ENCODE measurements at regions not wholly inside any gene's neighbourhood (a gene's known extent, or its start where the extent isn't known, plus 50 kb on each side); places are given as distances from the start of the nearest gene placed in this dataset.

- H4K20me1 ChIP-seq (replicated peaks; ENCODE audit: control insufficient read depth, extremely low read depth, insufficient read depth, low read length): no peaks in the 10 kb centered on the region
- intact Hi-C loops (cut with micrococcal nuclease) (no loop called here), dilution Hi-C loops (cut with MboI; ENCODE audit: extremely low pct_ligation_motif_present, low sequenced_read_pairs) (no loop called here)
- no peak overlapping the region for H2AFZ ChIP-seq (ENCODE audit: low read depth, low read length)
- H3K36me3 ChIP-seq (ENCODE audit: control insufficient read depth in 2 of 2, extremely low read depth in 1 of 2, insufficient read depth in 2 of 2, low read length in 2 of 2): no peaks in the 10 kb centered on the region
- no peak overlapping the region for H3K4me3 ChIP-seq (replicated peaks in 1 of 3; ENCODE audit: insufficient read depth in 1 of 3, low read depth in 1 of 3, low read length in 3 of 3)
- no peak overlapping the region for H3K27ac ChIP-seq (ENCODE audit: insufficient read depth, low read depth, low read length)
- H3K9me3 ChIP-seq (replicated peaks; ENCODE audit: control insufficient read depth, insufficient read depth, low read length): no peaks in the 10 kb centered on the region
- H3K4me2 ChIP-seq (ENCODE audit: insufficient read depth, low read length): no peak overlapping the region
- DNase-seq (ENCODE audit: low read depth, low spot score) (no peak), FAIRE-seq (no peak)
- H3K9me1 ChIP-seq (replicated peaks; ENCODE audit: control insufficient read depth, extremely low read depth, insufficient read depth, low read length): no peaks in the 10 kb centered on the region
- H3K4me1 ChIP-seq (ENCODE audit: control insufficient read depth, extremely low read depth, insufficient read depth, low read length): no peaks in the 10 kb centered on the region
- ChIA-PET CTCF (no interaction called here), POLR2A (no interaction called here)
- no peak for TF ChIP-seq MAX (IDR thresholded peaks at IDR 0.05; ENCODE audit: insufficient read depth, insufficient read length)
- no peak for TF ChIP-seq POLR2AphosphoS5 (IDR thresholded peaks at IDR 0.05; ENCODE audit: insufficient read depth, low read depth, low read length)
- no peak for TF ChIP-seq FOS (IDR thresholded peaks at IDR 0.05; ENCODE audit: borderline replicate concordance, insufficient read depth, low read length)
- no peak for TF ChIP-seq CTCF (IDR thresholded peaks at IDR 0.05; ENCODE audit: extremely low read depth in 1 of 2, insufficient read depth in 1 of 2, low read depth in 1 of 2, low read length in 2 of 2)
- TF ChIP-seq JUN (IDR thresholded peaks at IDR 0.05; ENCODE audit: borderline replicate concordance, insufficient read depth, insufficient read length, low read depth): no peak
- no peak for TF ChIP-seq POLR2A (IDR thresholded peaks at IDR 0.05; ENCODE audit: low read depth, low read length)
- no peaks in the 10 kb centered on the region for H3K79me2 ChIP-seq (ENCODE audit: control insufficient read depth, insufficient read depth, low read length)
- no TSS peak for BruUV-seq (replicated peaks)
- no peak overlapping the region for H3K9ac ChIP-seq (replicated peaks; ENCODE audit: extremely low read depth, insufficient read depth, low read length)
- no peaks in the 10 kb centered on the region for H3K27me3 ChIP-seq (ENCODE audit: control insufficient read depth in 2 of 2, insufficient read depth in 2 of 2, low read length in 2 of 2)
These were observed 270.2 kb upstream of the DAPK1 start for GRCh38 chr9:87227456-87227855.

GRCh38 chr9:87229108-87229507, 268.6 kb upstream of the DAPK1 start:
- intact Hi-C loops (cut with micrococcal nuclease): no loop called here
- TF ChIP-seq CTCF (IDR thresholded peaks at IDR 0.05; ENCODE audit: extremely low read depth in 1 of 2, insufficient read depth in 1 of 2, low read depth in 1 of 2, low read length in 2 of 2) (no peak), FOS (IDR thresholded peaks at IDR 0.05; ENCODE audit: borderline replicate concordance, insufficient read depth, low read length) (no peak), JUN (IDR thresholded peaks at IDR 0.05; ENCODE audit: borderline replicate concordance, insufficient read depth, insufficient read length, low read depth) (no peak), POLR2AphosphoS5 (IDR thresholded peaks at IDR 0.05; ENCODE audit: insufficient read depth, low read depth, low read length) (no peak), GATA2 (IDR thresholded peaks at IDR 0.05; ENCODE audit: insufficient read depth, insufficient read length, low read depth, low read length) (no peak), MYC (IDR thresholded peaks at IDR 0.05; ENCODE audit: low read depth, low read length) (no peak), POLR2A (IDR thresholded peaks at IDR 0.05; ENCODE audit: low read depth, low read length) (no peak), EZH2 (IDR thresholded peaks at IDR 0.05; ENCODE audit: borderline replicate concordance, low read depth, low read length, severe bottlenecking) (no peak), MAX (IDR thresholded peaks at IDR 0.05; ENCODE audit: insufficient read depth, insufficient read length) (no peak)
- no peak overlapping the region for H3K4me3 ChIP-seq (replicated peaks in 1 of 3; ENCODE audit: insufficient read depth in 1 of 3, low read depth in 1 of 3, low read length in 3 of 3)
- BruUV-seq (replicated peaks): no TSS peak
- H3K79me2 ChIP-seq (ENCODE audit: control insufficient read depth, insufficient read depth, low read length): no peaks in the 10 kb centered on the region
- H3K9me3 ChIP-seq (replicated peaks; ENCODE audit: control insufficient read depth, insufficient read depth, low read length): no peaks in the 10 kb centered on the region
- H3K27me3 ChIP-seq (ENCODE audit: control insufficient read depth in 2 of 2, insufficient read depth in 2 of 2, low read length in 2 of 2): no peaks in the 10 kb centered on the region
- DNase-seq (ENCODE audit: low read depth, low spot score) (no peak), FAIRE-seq (no peak)
- H3K4me2 ChIP-seq (ENCODE audit: insufficient read depth, low read length): no peak overlapping the region
- CTCF ChIA-PET: no interaction called here
- no peaks in the 10 kb centered on the region for H3K9me1 ChIP-seq (replicated peaks; ENCODE audit: control insufficient read depth, extremely low read depth, insufficient read depth, low read length)
- no peaks in the 10 kb centered on the region for H3K4me1 ChIP-seq (ENCODE audit: control insufficient read depth, extremely low read depth, insufficient read depth, low read length)
- H3K9ac ChIP-seq (replicated peaks; ENCODE audit: extremely low read depth, insufficient read depth, low read length): no peak overlapping the region
- H3K27ac ChIP-seq (ENCODE audit: insufficient read depth, low read depth, low read length): no peak overlapping the region
- POLR2A ChIA-PET: no interaction called here
- H4K20me1 ChIP-seq (replicated peaks; ENCODE audit: control insufficient read depth, extremely low read depth, insufficient read depth, low read length): no peaks in the 10 kb centered on the region
- H2AFZ ChIP-seq (ENCODE audit: low read depth, low read length): no peak overlapping the region
- H3K36me3 ChIP-seq (ENCODE audit: control insufficient read depth in 2 of 2, extremely low read depth in 1 of 2, insufficient read depth in 2 of 2, low read length in 2 of 2): no peaks in the 10 kb centered on the region
- dilution Hi-C loops (cut with MboI; ENCODE audit: extremely low pct_ligation_motif_present, low sequenced_read_pairs): no loop called here

Data from endothelial cell of umbilical vein (primary cell).